ENCODE measurements at regions not wholly inside any gene's neighbourhood (a gene's known extent, or its start where the extent isn't known, plus 50 kb on each side); places are given as distances from the start of the nearest gene placed in this dataset.

- H3K9me3 Mint-ChIP-seq (ENCODE audit: unreplicated experiment): peaks cover 4% of the 10 kb centered on the region
- no peak overlapping the region for H3K4me3 Mint-ChIP-seq (ENCODE audit: unreplicated experiment)
- DNase-seq: no peak
- peaks cover 4% of the 10 kb centered on the region for H3K27me3 Mint-ChIP-seq (ENCODE audit: unreplicated experiment)
- H3K36me3 Mint-ChIP-seq (ENCODE audit: unreplicated experiment): no peaks in the 10 kb centered on the region
- no peak for TF ChIP-seq CTCF (IDR thresholded peaks at IDR 0.05; ENCODE audit: partially characterized antibody, unreplicated experiment)
- H3K4me1 Mint-ChIP-seq (ENCODE audit: low read depth, unreplicated experiment): peaks cover 33% of the 10 kb centered on the region
- H3K27ac Mint-ChIP-seq (ENCODE audit: unreplicated experiment): no peak overlapping the region
Observed at GRCh38 chr5:3101561-3101960, 350.1 kb upstream of the IRX2 start.

GRCh38 chr5:3100921-3101551 is 349.6 kb upstream of the IRX2 start:
- no peak for DNase-seq
- no peak for TF ChIP-seq CTCF (IDR thresholded peaks at IDR 0.05; ENCODE audit: partially characterized antibody, unreplicated experiment)
- peaks cover 4% of the 10 kb centered on the region for H3K9me3 Mint-ChIP-seq (ENCODE audit: unreplicated experiment)
- H3K36me3 Mint-ChIP-seq (ENCODE audit: unreplicated experiment): no peaks in the 10 kb centered on the region
- H3K27me3 Mint-ChIP-seq (ENCODE audit: unreplicated experiment): peaks cover 4% of the 10 kb centered on the region
- peaks cover 33% of the 10 kb centered on the region for H3K4me1 Mint-ChIP-seq (ENCODE audit: low read depth, unreplicated experiment)
- no peak overlapping the region for H3K27ac Mint-ChIP-seq (ENCODE audit: unreplicated experiment)
- H3K4me3 Mint-ChIP-seq (ENCODE audit: unreplicated experiment): no peak overlapping the region

- Mint-ChIP-seq H3K27me3 (ENCODE audit: unreplicated experiment) (peaks cover 6% of the 10 kb centered on the region), H3K36me3 (ENCODE audit: unreplicated experiment) (no peaks in the 10 kb centered on the region), H3K4me3 (ENCODE audit: unreplicated experiment) (no peak overlapping the region), H3K27ac (ENCODE audit: unreplicated experiment) (no peak overlapping the region), H3K4me1 (ENCODE audit: low read depth, unreplicated experiment) (peaks cover 30% of the 10 kb centered on the region), H3K9me3 (ENCODE audit: unreplicated experiment) (peaks cover 4% of the 10 kb centered on the region)
- TF ChIP-seq CTCF (IDR thresholded peaks at IDR 0.05; ENCODE audit: partially characterized antibody, unreplicated experiment): no peak
- no peak for DNase-seq
Observed at GRCh38 chr5:3099954-3100353, 348.5 kb upstream of the IRX2 start.

GRCh38 chr5:3099526-3099925 is 348.0 kb upstream of the IRX2 start:
- Mint-ChIP-seq H3K36me3 (ENCODE audit: unreplicated experiment) (no peaks in the 10 kb centered on the region), H3K4me1 (ENCODE audit: low read depth, unreplicated experiment) (peaks cover 27% of the 10 kb centered on the region), H3K27ac (ENCODE audit: unreplicated experiment) (no peak overlapping the region), H3K4me3 (ENCODE audit: unreplicated experiment) (no peak overlapping the region), H3K27me3 (ENCODE audit: unreplicated experiment) (peaks cover 7% of the 10 kb centered on the region), H3K9me3 (ENCODE audit: unreplicated experiment) (peaks cover 4% of the 10 kb centered on the region)
- no peak for TF ChIP-seq CTCF (IDR thresholded peaks at IDR 0.05; ENCODE audit: partially characterized antibody, unreplicated experiment)
- DNase-seq: no peak

GRCh38 chr5:3098821-3099220 is 347.3 kb upstream of the IRX2 start:
- DNase-seq: no peak
- H3K27ac Mint-ChIP-seq (ENCODE audit: unreplicated experiment): no peak overlapping the region
- peaks cover 7% of the 10 kb centered on the region for H3K27me3 Mint-ChIP-seq (ENCODE audit: unreplicated experiment)
- H3K9me3 Mint-ChIP-seq (ENCODE audit: unreplicated experiment): peaks cover 4% of the 10 kb centered on the region
- no peak for TF ChIP-seq CTCF (IDR thresholded peaks at IDR 0.05; ENCODE audit: partially characterized antibody, unreplicated experiment)
- peaks cover 20% of the 10 kb centered on the region for H3K4me1 Mint-ChIP-seq (ENCODE audit: low read depth, unreplicated experiment)
- H3K4me3 Mint-ChIP-seq (ENCODE audit: unreplicated experiment): no peak overlapping the region
- no peaks in the 10 kb centered on the region for H3K36me3 Mint-ChIP-seq (ENCODE audit: unreplicated experiment)

Measured in glutamatergic neuron (in vitro differentiated cells).